SK-N-SH treated with all-trans-retinoic acid at 6 μM for 48 hours (cell line): ENCODE measurements at regions not wholly inside any gene's neighbourhood (a gene's known extent, or its start where the extent isn't known, plus 50 kb on each side); places are given as distances from the start of the nearest gene placed in this dataset.

Experiments used
- ATAC-seq: fragments of 200-7000 bp; cut with Tn5 transposase; 3 replicates; pipeline ENCODE4 v1.9.1; 2020; ENCODE audit warnings: mild to moderate bottlenecking, moderate library complexity
- ARNTL ChIP-seq: fragments of 450-650 bp; formaldehyde crosslinking; IDR thresholded peaks from 2 replicates; pipeline ENCODE4 v1.5.0; 2020; ENCODE audit warnings: low read depth, mild to moderate bottlenecking, moderate library complexity, borderline replicate concordance
- BACH2 ChIP-seq: fragments of 250-450 bp; sonication (Bioruptor Pico); IDR thresholded peaks from 2 replicates; pipeline ENCODE4 v1.9.0; 2021; ENCODE audit warnings: mild to moderate bottlenecking, borderline replicate concordance
- CSDC2 ChIP-seq: fragments of 250-450 bp; sonication (Bioruptor Pico); IDR thresholded peaks from 2 replicates; pipeline ENCODE4 v1.5.0; 2020; ENCODE audit warnings: mild to moderate bottlenecking, moderate library complexity
- GLIS3 ChIP-seq: fragments of 250-450 bp; sonication (Bioruptor Pico); IDR thresholded peaks from 2 replicates; pipeline ENCODE4 v1.5.0; 2020; ENCODE audit warnings: mild to moderate bottlenecking, moderate library complexity
- ISL1 ChIP-seq: fragments of 250-450 bp; sonication (Bioruptor Pico); IDR thresholded peaks from 2 replicates; pipeline ENCODE4 v2.1.2; 2022; ENCODE audit warnings: mild to moderate bottlenecking, moderate library complexity
- OSR1 ChIP-seq: fragments of 250-450 bp; sonication (Bioruptor Pico); IDR thresholded peaks from 2 replicates; pipeline ENCODE4 v1.8.0; 2022; ENCODE audit warnings: moderate library complexity, mild to moderate bottlenecking, inconsistent platforms
- PPARA ChIP-seq: fragments of 250-450 bp; sonication (Bioruptor Pico); IDR thresholded peaks from 2 replicates; pipeline ENCODE4 v1.5.0; 2020; ENCODE audit warnings: mild to moderate bottlenecking, borderline replicate concordance
- RARB ChIP-seq: fragments of 250-450 bp; sonication (Bioruptor Pico); IDR thresholded peaks from 2 replicates; pipeline ENCODE4 v1.8.0; 2021; ENCODE audit warnings: mild to moderate bottlenecking, moderate library complexity
- SNAI2 ChIP-seq: fragments of 250-450 bp; sonication (Bioruptor Pico); IDR thresholded peaks from 2 replicates; pipeline ENCODE4 v1.5.0; 2020; ENCODE audit warnings: mild to moderate bottlenecking, moderate library complexity
- TCF4 ChIP-seq: fragments of 250-450 bp; sonication (Bioruptor Pico); IDR thresholded peaks from 2 replicates; pipeline ENCODE4 v1.8.0; 2021; ENCODE audit warnings: mild to moderate bottlenecking, moderate library complexity, borderline replicate concordance
- TOX ChIP-seq: fragments of 250-450 bp; sonication (Bioruptor Pico); IDR thresholded peaks from 2 replicates; pipeline ENCODE4 v1.8.0; 2021; ENCODE audit warnings: mild to moderate bottlenecking, moderate library complexity, borderline replicate concordance
- ZC3H10 ChIP-seq: fragments of 250-450 bp; sonication (Bioruptor Pico); IDR thresholded peaks from 2 replicates; pipeline ENCODE4 v1.5.1; 2021; ENCODE audit warnings: mild to moderate bottlenecking, moderate library complexity
- ZFP3 ChIP-seq: fragments of 250-450 bp; sonication (Bioruptor Pico); IDR thresholded peaks from 2 replicates; pipeline ENCODE4 v1.5.0; 2020; ENCODE audit warnings: mild to moderate bottlenecking, moderate library complexity
- ZFP30 ChIP-seq: fragments of 450-650 bp; formaldehyde crosslinking; IDR thresholded peaks from 2 replicates; pipeline ENCODE4 v1.5.0; 2022; ENCODE audit warnings: mild to moderate bottlenecking, moderate library complexity
- ZNF565 ChIP-seq: fragments of 450-650 bp; formaldehyde crosslinking; conservative IDR thresholded peaks from 2 replicates; pipeline ENCODE4 v1.5.0; 2020; ENCODE audit warnings: low read depth, mild to moderate bottlenecking, moderate library complexity
- ZNF70 ChIP-seq: fragments of 450-650 bp; formaldehyde crosslinking; IDR thresholded peaks from 2 replicates; pipeline ENCODE4 v1.5.0; 2020; ENCODE audit warnings: mild to moderate bottlenecking, moderate library complexity
- ZNF8 ChIP-seq: fragments of 450-650 bp; formaldehyde crosslinking; IDR thresholded peaks from 2 replicates; pipeline ENCODE4 v1.5.0; 2020; ENCODE audit warnings: mild to moderate bottlenecking, moderate library complexity
- TF ChIP-seq, protein P1 (sequence below): fragments of 250-450 bp; sonication (Bioruptor Pico); IDR thresholded peaks from 2 replicates; pipeline ENCODE4 v1.5.0; 2020; ENCODE audit warnings: mild to moderate bottlenecking, moderate library complexity
- TF ChIP-seq, protein P2 (sequence below): fragments of 250-450 bp; sonication (Bioruptor Pico); IDR thresholded peaks from 2 replicates; pipeline ENCODE4 v1.5.1; 2021; ENCODE audit warnings: mild to moderate bottlenecking, moderate library complexity
- TF ChIP-seq, protein P3 (sequence below): fragments of 250-450 bp; sonication (Bioruptor Pico); IDR thresholded peaks from 2 replicates; pipeline ENCODE4 v1.5.1; 2020; ENCODE audit warnings: low read depth, mild to moderate bottlenecking, moderate library complexity
- TF ChIP-seq, protein P4 (sequence below): fragments of 250-450 bp; sonication (Bioruptor Pico); IDR thresholded peaks from 2 replicates; pipeline ENCODE4 v1.8.0; 2020; ENCODE audit warnings: mild to moderate bottlenecking, moderate library complexity, borderline replicate concordance

DNA sequence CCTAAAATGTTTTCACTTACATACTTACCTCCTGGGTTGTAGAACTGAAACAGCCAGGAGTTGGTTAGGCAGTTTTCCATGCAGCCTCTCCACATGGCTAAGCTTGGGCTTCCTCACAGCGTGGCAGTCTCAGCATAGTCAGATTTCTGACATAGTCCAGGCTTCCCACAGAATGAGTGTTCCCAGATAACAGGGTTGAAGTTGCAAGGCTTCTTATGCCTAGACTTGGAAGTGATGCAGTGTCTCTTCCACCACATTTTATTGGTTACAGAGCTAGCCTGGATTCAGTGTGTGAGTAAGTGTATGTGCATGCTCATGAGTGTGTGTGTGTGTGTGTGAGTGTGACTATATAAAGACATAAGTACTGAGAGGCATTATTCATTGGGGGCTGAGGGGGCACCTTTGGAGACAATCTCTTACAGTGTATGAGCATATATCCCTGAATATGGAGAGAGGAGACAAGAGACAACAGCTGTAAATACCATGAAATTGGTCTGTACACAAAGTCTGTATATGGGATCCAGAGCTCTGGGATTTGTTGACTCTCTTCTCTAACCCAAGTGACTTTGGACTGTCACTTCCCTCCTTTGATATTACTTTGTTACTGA lies 78.1 kb downstream of the ZNF621 start:
- TF ChIP-seq, protein P1, sequence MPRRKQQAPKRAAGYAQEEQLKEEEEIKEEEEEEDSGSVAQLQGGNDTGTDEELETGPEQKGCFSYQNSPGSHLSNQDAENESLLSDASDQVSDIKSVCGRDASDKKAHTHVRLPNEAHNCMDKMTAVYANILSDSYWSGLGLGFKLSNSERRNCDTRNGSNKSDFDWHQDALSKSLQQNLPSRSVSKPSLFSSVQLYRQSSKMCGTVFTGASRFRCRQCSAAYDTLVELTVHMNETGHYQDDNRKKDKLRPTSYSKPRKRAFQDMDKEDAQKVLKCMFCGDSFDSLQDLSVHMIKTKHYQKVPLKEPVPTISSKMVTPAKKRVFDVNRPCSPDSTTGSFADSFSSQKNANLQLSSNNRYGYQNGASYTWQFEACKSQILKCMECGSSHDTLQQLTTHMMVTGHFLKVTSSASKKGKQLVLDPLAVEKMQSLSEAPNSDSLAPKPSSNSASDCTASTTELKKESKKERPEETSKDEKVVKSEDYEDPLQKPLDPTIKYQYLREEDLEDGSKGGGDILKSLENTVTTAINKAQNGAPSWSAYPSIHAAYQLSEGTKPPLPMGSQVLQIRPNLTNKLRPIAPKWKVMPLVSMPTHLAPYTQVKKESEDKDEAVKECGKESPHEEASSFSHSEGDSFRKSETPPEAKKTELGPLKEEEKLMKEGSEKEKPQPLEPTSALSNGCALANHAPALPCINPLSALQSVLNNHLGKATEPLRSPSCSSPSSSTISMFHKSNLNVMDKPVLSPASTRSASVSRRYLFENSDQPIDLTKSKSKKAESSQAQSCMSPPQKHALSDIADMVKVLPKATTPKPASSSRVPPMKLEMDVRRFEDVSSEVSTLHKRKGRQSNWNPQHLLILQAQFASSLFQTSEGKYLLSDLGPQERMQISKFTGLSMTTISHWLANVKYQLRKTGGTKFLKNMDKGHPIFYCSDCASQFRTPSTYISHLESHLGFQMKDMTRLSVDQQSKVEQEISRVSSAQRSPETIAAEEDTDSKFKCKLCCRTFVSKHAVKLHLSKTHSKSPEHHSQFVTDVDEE: no peak
- TF ChIP-seq GLIS3 (CRISPR knock-in tag) (no peak), PPARA (no peak), ZNF70 (CRISPR knock-in tag) (no peak), ARNTL (CRISPR knock-in tag) (no peak), RARB (CRISPR knock-in tag) (no peak), BACH2 (CRISPR knock-in tag) (no peak), TCF4 (CRISPR knock-in tag) (no peak), ZNF565 (CRISPR knock-in tag) (no peak), CSDC2 (CRISPR knock-in tag) (no peak), SNAI2 (CRISPR knock-in tag) (no peak), ZFP30 (CRISPR knock-in tag) (no peak), OSR1 (CRISPR knock-in tag) (no peak), TOX (CRISPR knock-in tag) (no peak), ZNF8 (CRISPR knock-in tag) (no peak)
- TF ChIP-seq, protein P2, sequence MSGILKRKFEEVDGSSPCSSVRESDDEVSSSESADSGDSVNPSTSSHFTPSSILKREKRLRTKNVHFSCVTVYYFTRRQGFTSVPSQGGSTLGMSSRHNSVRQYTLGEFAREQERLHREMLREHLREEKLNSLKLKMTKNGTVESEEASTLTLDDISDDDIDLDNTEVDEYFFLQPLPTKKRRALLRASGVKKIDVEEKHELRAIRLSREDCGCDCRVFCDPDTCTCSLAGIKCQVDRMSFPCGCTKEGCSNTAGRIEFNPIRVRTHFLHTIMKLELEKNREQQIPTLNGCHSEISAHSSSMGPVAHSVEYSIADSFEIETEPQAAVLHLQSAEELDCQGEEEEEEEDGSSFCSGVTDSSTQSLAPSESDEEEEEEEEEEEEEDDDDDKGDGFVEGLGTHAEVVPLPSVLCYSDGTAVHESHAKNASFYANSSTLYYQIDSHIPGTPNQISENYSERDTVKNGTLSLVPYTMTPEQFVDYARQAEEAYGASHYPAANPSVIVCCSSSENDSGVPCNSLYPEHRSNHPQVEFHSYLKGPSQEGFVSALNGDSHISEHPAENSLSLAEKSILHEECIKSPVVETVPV (CRISPR knock-in tag): no peak
- TF ChIP-seq, protein P3, sequence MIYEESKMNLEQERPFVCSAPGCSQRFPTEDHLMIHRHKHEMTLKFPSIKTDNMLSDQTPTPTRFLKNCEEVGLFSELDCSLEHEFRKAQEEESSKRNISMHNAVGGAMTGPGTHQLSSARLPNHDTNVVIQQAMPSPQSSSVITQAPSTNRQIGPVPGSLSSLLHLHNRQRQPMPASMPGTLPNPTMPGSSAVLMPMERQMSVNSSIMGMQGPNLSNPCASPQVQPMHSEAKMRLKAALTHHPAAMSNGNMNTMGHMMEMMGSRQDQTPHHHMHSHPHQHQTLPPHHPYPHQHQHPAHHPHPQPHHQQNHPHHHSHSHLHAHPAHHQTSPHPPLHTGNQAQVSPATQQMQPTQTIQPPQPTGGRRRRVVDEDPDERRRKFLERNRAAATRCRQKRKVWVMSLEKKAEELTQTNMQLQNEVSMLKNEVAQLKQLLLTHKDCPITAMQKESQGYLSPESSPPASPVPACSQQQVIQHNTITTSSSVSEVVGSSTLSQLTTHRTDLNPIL (CRISPR knock-in tag): no peak
- TF ChIP-seq, protein P4, sequence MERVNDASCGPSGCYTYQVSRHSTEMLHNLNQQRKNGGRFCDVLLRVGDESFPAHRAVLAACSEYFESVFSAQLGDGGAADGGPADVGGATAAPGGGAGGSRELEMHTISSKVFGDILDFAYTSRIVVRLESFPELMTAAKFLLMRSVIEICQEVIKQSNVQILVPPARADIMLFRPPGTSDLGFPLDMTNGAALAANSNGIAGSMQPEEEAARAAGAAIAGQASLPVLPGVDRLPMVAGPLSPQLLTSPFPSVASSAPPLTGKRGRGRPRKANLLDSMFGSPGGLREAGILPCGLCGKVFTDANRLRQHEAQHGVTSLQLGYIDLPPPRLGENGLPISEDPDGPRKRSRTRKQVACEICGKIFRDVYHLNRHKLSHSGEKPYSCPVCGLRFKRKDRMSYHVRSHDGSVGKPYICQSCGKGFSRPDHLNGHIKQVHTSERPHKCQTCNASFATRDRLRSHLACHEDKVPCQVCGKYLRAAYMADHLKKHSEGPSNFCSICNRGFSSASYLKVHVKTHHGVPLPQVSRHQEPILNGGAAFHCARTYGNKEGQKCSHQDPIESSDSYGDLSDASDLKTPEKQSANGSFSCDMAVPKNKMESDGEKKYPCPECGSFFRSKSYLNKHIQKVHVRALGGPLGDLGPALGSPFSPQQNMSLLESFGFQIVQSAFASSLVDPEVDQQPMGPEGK (CRISPR knock-in tag): no peak
- TF ChIP-seq, all 23 proteins: peak for 0
- ATAC-seq: no peak

DNA sequence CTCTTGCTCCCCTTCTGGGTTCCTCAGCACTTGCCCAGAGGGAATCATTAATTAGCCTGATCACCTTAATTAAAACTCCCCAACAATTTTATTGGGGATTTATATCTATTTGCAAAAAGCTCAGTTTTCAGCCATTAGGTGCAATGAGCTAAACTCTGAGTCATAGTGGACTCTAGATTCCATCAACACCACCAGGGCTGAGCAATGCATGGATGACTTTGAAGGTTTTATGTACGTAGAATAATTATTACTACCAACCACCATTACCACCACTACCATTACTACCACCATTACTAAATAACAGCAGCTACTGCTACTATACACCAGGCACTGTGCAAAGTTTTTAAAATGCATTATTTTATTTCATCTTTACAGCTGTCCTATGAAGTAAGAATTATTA lies 81.2 kb downstream of the ZNF621 start:
- ATAC-seq: no peak
- TF ChIP-seq ZFP30 (CRISPR knock-in tag) (no peak), ISL1 (CRISPR knock-in tag) (no peak), ARNTL (CRISPR knock-in tag) (no peak), TCF4 (CRISPR knock-in tag) (no peak), OSR1 (CRISPR knock-in tag) (no peak), ZNF70 (CRISPR knock-in tag) (no peak), SNAI2 (CRISPR knock-in tag) (no peak), ZNF8 (CRISPR knock-in tag) (no peak), ZFP3 (CRISPR knock-in tag) (no peak), ZNF565 (CRISPR knock-in tag) (no peak), ZC3H10 (CRISPR knock-in tag) (no peak), BACH2 (CRISPR knock-in tag) (no peak), TOX (CRISPR knock-in tag) (no peak)
- TF ChIP-seq, protein P4 (CRISPR knock-in tag): no peak
- TF ChIP-seq, protein P1: no peak
- TF ChIP-seq, protein P3 (CRISPR knock-in tag): no peak
- TF ChIP-seq, protein P2 (CRISPR knock-in tag): no peak
